GM12878 (cell line): ENCODE measurements at regions not wholly inside any gene's neighbourhood (a gene's known extent, or its start where the extent isn't known, plus 50 kb on each side); places are given as distances from the start of the nearest gene placed in this dataset.

ENCODE experiments used
- ATAC-seq: fragments of 200-7000 bp; cut with Tn5 transposase; 3 replicates; pipeline ENCODE4 v1.9.1; 2020; ENCODE audit warnings: mild to moderate bottlenecking, moderate library complexity
- BruUV-seq: library from RNA; stranded (reverse); fragments of 400-500 nt; replicated peaks from 2 replicates; lab custom pipeline; 2021; lab: Mats Ljungman, UMichigan
- CTCF ChIA-PET: fragments of 300-600 bp; sonication (Branson Sonifier 250); formaldehyde crosslinking; extraction: SDS; loops from one replicate; lab custom pipeline; 2021; ENCODE audit warnings: inconsistent platforms; lab: Yijun Ruan, JAX
- POLR2A ChIA-PET: fragments of 350-600 bp; formaldehyde crosslinking; extraction: SDS; loops from one replicate; lab custom pipeline; 2021; ENCODE audit warnings: inconsistent platforms; lab: Charles Lee
- RAD21 ChIA-PET: fragments of 300-600 bp; sonication (Branson Sonifier 250); formaldehyde crosslinking; loops from one replicate; lab custom pipeline; 2023; ENCODE audit warnings: antibody characterized with exemption; ENCODE audit not compliant: unreplicated experiment; lab: Charles Lee
- SMC1A ChIA-PET: fragments of 300-600 bp; sonication (Branson Sonifier 250); formaldehyde crosslinking; loops from one replicate; lab custom pipeline; 2023; ENCODE audit not compliant: unreplicated experiment, uncharacterized antibody; lab: Charles Lee
- DNase-seq: peaks from one replicate; pipeline ENCODE4 v3.0.0-alpha.2; 2011; ENCODE audit warnings: low read depth, low spot score
- FAIRE-seq: peaks from 3 replicates; lab custom pipeline; 2011; peaks lifted over from hg19 to GRCh38; lab: Jason Lieb, UNC
- H2AFZ ChIP-seq: 2 replicates; pipeline ENCODE4 v1.6.0; 2011; ENCODE audit warnings: low read depth, low read length, control low read depth; ENCODE audit not compliant: control insufficient read depth
- H3K27ac ChIP-seq: 2 replicates; pipeline ENCODE4 v1.5.1; 2011; ENCODE audit warnings: control low read depth; ENCODE audit not compliant: control insufficient read depth, insufficient read depth
- H3K27me3 ChIP-seq, 2 experiments: replicated peaks in 1 of 2; 2 replicates each; pipeline versions ENCODE4 v1.6.0 to v1.6.1; 2011; ENCODE audit warnings: low read length in 1 of 2; ENCODE audit not compliant: control insufficient read depth in 2 of 2, insufficient read depth in 2 of 2
- H3K36me3 ChIP-seq, 2 experiments: 2 replicates each; pipeline ENCODE4 v1.5.1; 2011; ENCODE audit warnings: low read length in 1 of 2; ENCODE audit not compliant: control insufficient read depth in 2 of 2, insufficient read depth in 2 of 2
- H3K4me1 ChIP-seq: 2 replicates; pipeline ENCODE4 v1.6.1; 2011; ENCODE audit warnings: mild to moderate bottlenecking, low read length, moderate library complexity, mixed read lengths; ENCODE audit not compliant: control insufficient read depth, insufficient read depth
- H3K4me2 ChIP-seq: 2 replicates; pipeline ENCODE4 v1.6.0; 2011; ENCODE audit warnings: control low read depth; ENCODE audit not compliant: control insufficient read depth, insufficient read depth
- H3K4me3 ChIP-seq: fragments of 200-600 bp; sonication (generic); 2 replicates; pipeline ENCODE4 v1.5.1; 2016
- H3K79me2 ChIP-seq: 2 replicates; pipeline ENCODE4 v1.6.0; 2011; ENCODE audit warnings: low read length; ENCODE audit not compliant: control insufficient read depth, insufficient read depth
- H3K9ac ChIP-seq: 2 replicates; pipeline ENCODE4 v1.8.0; 2011; ENCODE audit warnings: low read length, control low read depth, mixed read lengths; ENCODE audit not compliant: control insufficient read depth, insufficient read depth
- H3K9me3 ChIP-seq: replicated peaks from 3 replicates; pipeline ENCODE4 v1.5.1; 2011; ENCODE audit warnings: mild to moderate bottlenecking, low read length; ENCODE audit not compliant: control insufficient read depth, insufficient read depth
- H4K20me1 ChIP-seq: 2 replicates; pipeline ENCODE4 v1.6.0; 2011; ENCODE audit not compliant: control insufficient read depth, insufficient read depth
- BMI1 ChIP-seq: fragments of 450-650 bp; IDR thresholded peaks from 2 replicates; pipeline ENCODE4 v1.6.1; 2016; ENCODE audit warnings: mild to moderate bottlenecking, moderate library complexity, borderline replicate concordance
- EGR1 ChIP-seq, 2 experiments: IDR thresholded peaks; 1 replicate in 1 of 2; 2 replicates in 1 of 2; pipeline ENCODE4 v1.6.1; 2011 to 2012; ENCODE audit warnings: low read depth in 2 of 2, low read length in 2 of 2, borderline replicate concordance in 1 of 2, mild to moderate bottlenecking in 1 of 2, moderate library complexity in 1 of 2
- FOXK2 ChIP-seq: fragments of 450-650 bp; IDR thresholded peaks from 2 replicates; pipeline ENCODE4 v1.6.1; 2017; ENCODE audit warnings: mild to moderate bottlenecking, moderate library complexity
- KLF5 ChIP-seq: fragments of 450-650 bp; IDR thresholded peaks from 2 replicates; pipeline ENCODE4 v1.6.1; 2014; ENCODE audit warnings: mild to moderate bottlenecking; ENCODE audit not compliant: partially characterized antibody
- NFXL1 ChIP-seq: fragments of 450-650 bp; IDR thresholded peaks from 2 replicates; pipeline ENCODE4 v1.6.1; 2017; ENCODE audit warnings: antibody characterized with exemption, mild to moderate bottlenecking, borderline replicate concordance
- PKNOX1 ChIP-seq: fragments of 450-650 bp; IDR thresholded peaks from 2 replicates; pipeline ENCODE4 v1.6.1; 2016; ENCODE audit warnings: mild to moderate bottlenecking
- PML ChIP-seq: IDR thresholded peaks from 2 replicates; pipeline ENCODE4 v1.6.1; 2012; ENCODE audit warnings: low read length, inconsistent platforms
- RB1 ChIP-seq: fragments of 450-650 bp; formaldehyde crosslinking; IDR thresholded peaks from 2 replicates; pipeline ENCODE4 v1.6.1; 2017; ENCODE audit warnings: mild to moderate bottlenecking, borderline replicate concordance
- SIN3A ChIP-seq: IDR thresholded peaks from 2 replicates; pipeline ENCODE4 v1.6.1; 2012; ENCODE audit warnings: low read depth, low read length, improper control_type of control experiment
- ZNF384 ChIP-seq: IDR thresholded peaks from 2 replicates; pipeline ENCODE4 v1.6.1; 2012; ENCODE audit warnings: low read depth, mild to moderate bottlenecking, low read length, improper control_type of control experiment, borderline replicate concordance
- WGBS: methylation state at CpG from one replicate; pipeline ENCODE4 v1.1.6; 2016; ENCODE audit warnings: low lambda C conversion rate; ENCODE audit not compliant: insufficient replicate concordance, insufficient coverage; ENCODE audit errors: missing lambda C conversion rate; 5-methylcytosine and 5-hydroxymethylcytosine counted together
- in situ Hi-C: fragments of 300-500 bp; cut with MboI; formaldehyde crosslinking; loops from 9 replicates; pipeline ENCODE4 v1.14.3; 2018; ENCODE audit warnings: mixed read lengths
- intact Hi-C: fragments of 100-400 bp; cut with micrococcal nuclease; formaldehyde crosslinking; loops from one replicate; pipeline ENCODE4 v1.14.2; 2022; ENCODE audit not compliant: unreplicated experiment
- TF ChIP-seq, protein P1 (sequence below): fragments of 450-650 bp; IDR thresholded peaks from 2 replicates; pipeline ENCODE4 v1.6.1; 2018; ENCODE audit warnings: borderline replicate concordance, mild to moderate bottlenecking; ENCODE audit not compliant: partially characterized antibody
- TF ChIP-seq, protein P2 (sequence below): fragments of 450-650 bp; IDR thresholded peaks from 2 replicates; pipeline ENCODE4 v1.6.1; 2017; ENCODE audit warnings: antibody characterized with exemption, mild to moderate bottlenecking, moderate library complexity
- TF ChIP-seq, protein P3 (sequence below): IDR thresholded peaks from 2 replicates; pipeline ENCODE4 v1.6.1; 2011; ENCODE audit warnings: low read depth, low read length, improper control_type of control experiment, borderline replicate concordance

- TF ChIP-seq, protein P1, sequence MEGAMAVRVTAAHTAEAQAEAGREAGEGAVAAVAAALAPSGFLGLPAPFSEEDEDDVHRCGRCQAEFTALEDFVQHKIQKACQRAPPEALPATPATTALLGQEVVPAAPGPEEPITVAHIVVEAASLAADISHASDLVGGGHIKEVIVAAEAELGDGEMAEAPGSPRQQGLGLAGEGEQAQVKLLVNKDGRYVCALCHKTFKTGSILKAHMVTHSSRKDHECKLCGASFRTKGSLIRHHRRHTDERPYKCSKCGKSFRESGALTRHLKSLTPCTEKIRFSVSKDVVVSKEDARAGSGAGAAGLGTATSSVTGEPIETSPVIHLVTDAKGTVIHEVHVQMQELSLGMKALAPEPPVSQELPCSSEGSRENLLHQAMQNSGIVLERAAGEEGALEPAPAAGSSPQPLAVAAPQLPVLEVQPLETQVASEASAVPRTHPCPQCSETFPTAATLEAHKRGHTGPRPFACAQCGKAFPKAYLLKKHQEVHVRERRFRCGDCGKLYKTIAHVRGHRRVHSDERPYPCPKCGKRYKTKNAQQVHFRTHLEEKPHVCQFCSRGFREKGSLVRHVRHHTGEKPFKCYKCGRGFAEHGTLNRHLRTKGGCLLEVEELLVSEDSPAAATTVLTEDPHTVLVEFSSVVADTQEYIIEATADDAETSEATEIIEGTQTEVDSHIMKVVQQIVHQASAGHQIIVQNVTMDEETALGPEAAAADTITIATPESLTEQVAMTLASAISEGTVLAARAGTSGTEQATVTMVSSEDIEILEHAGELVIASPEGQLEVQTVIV = no peak
- TF ChIP-seq, protein P2, sequence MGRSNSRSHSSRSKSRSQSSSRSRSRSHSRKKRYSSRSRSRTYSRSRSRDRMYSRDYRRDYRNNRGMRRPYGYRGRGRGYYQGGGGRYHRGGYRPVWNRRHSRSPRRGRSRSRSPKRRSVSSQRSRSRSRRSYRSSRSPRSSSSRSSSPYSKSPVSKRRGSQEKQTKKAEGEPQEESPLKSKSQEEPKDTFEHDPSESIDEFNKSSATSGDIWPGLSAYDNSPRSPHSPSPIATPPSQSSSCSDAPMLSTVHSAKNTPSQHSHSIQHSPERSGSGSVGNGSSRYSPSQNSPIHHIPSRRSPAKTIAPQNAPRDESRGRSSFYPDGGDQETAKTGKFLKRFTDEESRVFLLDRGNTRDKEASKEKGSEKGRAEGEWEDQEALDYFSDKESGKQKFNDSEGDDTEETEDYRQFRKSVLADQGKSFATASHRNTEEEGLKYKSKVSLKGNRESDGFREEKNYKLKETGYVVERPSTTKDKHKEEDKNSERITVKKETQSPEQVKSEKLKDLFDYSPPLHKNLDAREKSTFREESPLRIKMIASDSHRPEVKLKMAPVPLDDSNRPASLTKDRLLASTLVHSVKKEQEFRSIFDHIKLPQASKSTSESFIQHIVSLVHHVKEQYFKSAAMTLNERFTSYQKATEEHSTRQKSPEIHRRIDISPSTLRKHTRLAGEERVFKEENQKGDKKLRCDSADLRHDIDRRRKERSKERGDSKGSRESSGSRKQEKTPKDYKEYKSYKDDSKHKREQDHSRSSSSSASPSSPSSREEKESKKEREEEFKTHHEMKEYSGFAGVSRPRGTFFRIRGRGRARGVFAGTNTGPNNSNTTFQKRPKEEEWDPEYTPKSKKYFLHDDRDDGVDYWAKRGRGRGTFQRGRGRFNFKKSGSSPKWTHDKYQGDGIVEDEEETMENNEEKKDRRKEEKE = no peak
- TF ChIP-seq, all 136 proteins: peak for 0
Measured at GRCh38 chr5:107286447-107287098, 384.2 kb downstream of the EFNA5 start (continued).

- intact Hi-C loops (loop anchor here (5.0 kb wide), 3 partner anchors 192 to 387 kb away; partner anchors contain the start of gene EFNA5), in situ Hi-C loops (no loop called here)
- Histone ChIP-seq H3K4me2 (no peak overlapping the region), H3K27me3 (peaks cover 0 to 2% of the 10 kb centered on the region in 2 experiments; a peak in 2 of 4 replicates), H3K36me3 (no peaks in the 10 kb centered on the region), H3K4me3 (no peak overlapping the region), H3K4me1 (peaks cover 17% of the 10 kb centered on the region), H3K79me2 (no peaks in the 10 kb centered on the region), H3K9me3 (no peaks in the 10 kb centered on the region; the same call in 2 of the 3 replicates), H2AFZ (no peak overlapping the region), H4K20me1 (no peaks in the 10 kb centered on the region), H3K27ac (no peak overlapping the region), H3K9ac (no peak overlapping the region)
- DNase-seq = no peak
- ChIA-PET RAD21 (interaction anchor here (1.0 to 3.2 kb wide), 2 partner anchors 22 to 50 kb away, joined by 3 to 20 read pairs; no protein-coding TSS in a partner anchor), CTCF (interaction anchor here (0.7 to 1.9 kb wide), 4 partner anchors 21 to 286 kb away, joined by 3 to 7 read pairs (median 4); no protein-coding TSS in a partner anchor), POLR2A (interaction anchor here (0.7 to 1.7 kb wide), 4 partner anchors 16 to 23 kb away, joined by 3 to 10 read pairs (median 4); no protein-coding TSS in a partner anchor), SMC1A (interaction anchor here (0.7 to 4.0 kb wide), 12 partner anchors 10 to 181 kb away, joined by 3 to 19 read pairs (median 4); no protein-coding TSS in a partner anchor)
- BruUV-seq = no TSS peak
- FAIRE-seq = no peak
- 18% methylated on average over 6 of the region's 6 CpGs for WGBS
- ATAC-seq = peak; percentile 52
- TF ChIP-seq PKNOX1 (no peak), PML (no peak), NFXL1 (no peak), RB1 (no peak), SIN3A (no peak), KLF5 (no peak), FOXK2 (no peak), EGR1 (IDR thresholded peaks at IDR 0.05; ENCODE audit: borderline replicate concordance in 1 of 2, low read depth in 2 of 2, low read length in 2 of 2) (no peak), ZNF384 (no peak), BMI1 (peak; percentile 51; the same call in 1 of the 2 replicates)
- TF ChIP-seq, protein P3, sequence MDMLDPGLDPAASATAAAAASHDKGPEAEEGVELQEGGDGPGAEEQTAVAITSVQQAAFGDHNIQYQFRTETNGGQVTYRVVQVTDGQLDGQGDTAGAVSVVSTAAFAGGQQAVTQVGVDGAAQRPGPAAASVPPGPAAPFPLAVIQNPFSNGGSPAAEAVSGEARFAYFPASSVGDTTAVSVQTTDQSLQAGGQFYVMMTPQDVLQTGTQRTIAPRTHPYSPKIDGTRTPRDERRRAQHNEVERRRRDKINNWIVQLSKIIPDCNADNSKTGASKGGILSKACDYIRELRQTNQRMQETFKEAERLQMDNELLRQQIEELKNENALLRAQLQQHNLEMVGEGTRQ = no peak
Measured at GRCh38 chr5:107285772-107286171, 385.0 kb downstream of the EFNA5 start.
